COLO668 (cell line): ENCODE measurements at regions not wholly inside any gene's neighbourhood (a gene's known extent, or its start where the extent isn't known, plus 50 kb on each side); places are given as distances from the start of the nearest gene placed in this dataset.

Experiments
- DNase-seq: peaks from one replicate; lab custom pipeline; 2025; ENCODE audit not compliant: unreplicated experiment; lab: John Stamatoyannopoulos, UW

DNA sequence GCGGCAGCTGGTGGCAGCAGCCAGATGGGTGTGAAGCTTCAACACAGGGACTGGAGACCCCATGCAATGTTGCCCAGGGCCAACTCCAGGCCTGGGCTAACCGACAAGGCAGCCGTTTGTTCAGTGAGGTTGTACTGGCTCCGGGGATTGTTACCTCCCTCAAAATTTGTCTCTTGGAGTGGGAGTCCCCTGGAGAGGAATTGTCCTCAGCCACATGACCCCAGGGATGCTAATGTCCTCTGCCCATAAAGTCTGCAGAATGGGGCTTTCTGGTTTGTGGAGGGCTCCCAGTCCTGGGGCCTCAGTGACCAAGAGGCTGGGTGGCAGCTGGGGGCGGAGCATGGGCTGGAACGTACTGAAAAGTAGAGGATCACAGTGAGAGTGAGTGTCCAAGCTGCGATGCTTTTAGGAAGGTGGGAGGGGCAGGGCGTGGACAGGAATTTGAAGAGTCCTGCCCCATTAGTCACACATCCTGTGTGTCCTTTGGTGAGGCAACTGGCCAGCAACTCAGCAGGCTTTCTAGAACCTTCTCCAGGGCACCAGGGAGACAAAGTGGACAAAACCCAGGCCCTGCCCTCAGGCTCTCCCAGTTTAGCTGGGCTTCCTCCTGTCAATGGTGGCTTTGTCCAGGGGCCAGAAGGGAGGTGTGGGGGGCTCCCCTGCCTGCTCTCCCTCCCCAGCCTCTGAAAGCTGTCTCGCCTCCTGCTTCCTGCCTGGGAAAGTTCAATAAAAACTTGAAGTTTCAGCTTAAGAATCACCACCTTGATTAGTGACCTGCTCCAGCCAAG, 114.0 kb downstream of the NSG2 start:
- no peak for DNase-seq

DNA sequence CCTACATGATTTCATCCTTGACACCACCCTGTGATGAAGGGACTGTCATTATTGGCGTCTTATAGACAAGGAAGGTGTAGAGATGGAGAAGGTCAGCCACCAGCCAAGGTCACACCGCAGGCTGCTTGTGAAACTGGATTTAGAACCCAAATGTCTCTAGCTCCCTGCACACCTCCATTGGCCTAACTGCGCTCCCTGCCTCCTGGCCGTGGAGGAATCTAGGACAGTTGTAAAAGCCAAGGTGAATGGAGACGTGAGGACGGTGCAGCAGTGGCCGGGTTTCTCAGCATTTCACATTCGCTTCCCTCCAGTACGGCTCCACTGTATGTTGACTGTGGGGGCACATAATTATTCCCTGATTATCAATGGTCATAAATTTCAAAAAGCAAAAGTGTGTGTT, 119.9 kb downstream of the NSG2 start:
- DNase-seq, result no peak

DNA sequence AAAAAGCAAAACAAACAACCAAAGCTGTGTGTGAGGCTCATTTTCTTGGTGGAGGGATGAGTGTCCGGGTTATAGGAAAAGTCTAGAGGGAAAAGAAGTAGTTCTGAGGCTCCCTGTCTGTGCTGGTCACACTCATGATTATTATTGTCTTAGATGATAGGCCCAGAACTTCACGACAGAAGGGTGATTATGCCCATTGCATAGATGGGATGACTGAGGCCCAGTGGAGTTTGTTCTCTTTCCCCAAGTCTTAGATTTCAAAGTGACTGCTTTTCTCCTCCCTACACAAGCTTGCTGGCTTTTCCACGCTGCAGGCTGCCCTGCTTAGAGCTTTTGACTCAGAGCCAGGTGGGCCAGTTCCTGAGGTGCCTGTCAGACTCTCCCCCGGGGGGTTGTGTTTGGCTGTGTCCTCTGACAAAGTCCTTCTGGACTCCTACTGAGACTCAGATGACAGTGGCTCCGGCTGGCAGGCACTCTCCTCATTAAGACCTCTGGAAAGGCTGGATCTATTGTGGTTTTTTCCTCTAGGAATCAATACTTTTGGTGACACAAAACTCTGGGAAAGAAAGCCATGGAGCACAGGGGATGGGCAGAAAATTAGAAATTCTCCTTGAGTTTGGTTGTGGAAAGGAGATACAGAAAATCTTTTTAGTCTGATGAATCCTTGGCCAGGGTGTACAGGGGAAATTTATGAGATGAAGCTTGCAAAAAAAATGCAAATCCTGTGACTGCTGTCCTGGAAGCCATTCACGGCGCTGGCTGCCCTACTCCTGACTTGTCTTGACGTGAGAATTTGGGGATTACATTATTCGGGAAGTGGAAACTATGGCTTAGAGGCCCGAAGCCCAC, 120.9 kb downstream of the NSG2 start:
- DNase-seq, result no peak

DNA sequence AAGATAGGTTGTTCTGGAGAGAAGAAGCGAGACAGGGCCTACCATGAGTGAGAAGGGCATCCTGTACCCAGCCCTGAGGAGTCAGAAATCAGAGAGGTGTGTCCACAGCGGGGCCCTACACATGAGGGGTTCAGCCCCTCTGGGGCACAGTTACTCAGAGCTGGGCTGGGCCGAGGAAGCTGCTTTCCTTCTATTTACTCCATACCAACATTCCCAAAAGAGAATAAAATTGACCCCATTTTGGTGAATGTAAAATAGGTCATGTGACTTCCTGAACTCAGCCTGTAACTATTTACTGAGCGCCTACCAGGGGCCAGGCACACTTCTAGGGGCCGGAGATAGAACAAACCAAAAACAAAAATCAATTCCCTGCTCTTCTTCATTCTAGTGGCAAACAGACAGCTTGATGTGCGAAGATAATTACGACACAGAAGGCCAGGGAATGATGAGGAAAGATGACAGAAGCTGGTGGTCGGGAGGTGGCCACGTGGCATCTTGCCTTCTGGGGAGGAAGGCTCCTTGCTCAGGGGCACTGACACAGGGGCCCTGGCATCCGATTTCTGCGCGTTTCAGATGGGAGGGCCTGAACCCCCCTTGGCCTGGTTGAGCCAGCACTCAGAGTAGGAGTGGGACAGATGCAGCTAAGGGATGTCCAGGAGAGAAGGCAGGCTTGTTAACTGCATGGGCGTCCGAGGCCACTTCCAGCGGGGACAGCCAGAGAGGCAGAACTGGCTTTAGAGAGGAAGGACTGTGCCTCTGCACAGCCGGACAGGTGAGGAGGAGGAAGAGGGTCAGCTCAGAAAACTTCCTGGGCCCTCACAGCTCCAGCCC, 121.8 kb downstream of the NSG2 start:
- DNase-seq, result no peak

DNA sequence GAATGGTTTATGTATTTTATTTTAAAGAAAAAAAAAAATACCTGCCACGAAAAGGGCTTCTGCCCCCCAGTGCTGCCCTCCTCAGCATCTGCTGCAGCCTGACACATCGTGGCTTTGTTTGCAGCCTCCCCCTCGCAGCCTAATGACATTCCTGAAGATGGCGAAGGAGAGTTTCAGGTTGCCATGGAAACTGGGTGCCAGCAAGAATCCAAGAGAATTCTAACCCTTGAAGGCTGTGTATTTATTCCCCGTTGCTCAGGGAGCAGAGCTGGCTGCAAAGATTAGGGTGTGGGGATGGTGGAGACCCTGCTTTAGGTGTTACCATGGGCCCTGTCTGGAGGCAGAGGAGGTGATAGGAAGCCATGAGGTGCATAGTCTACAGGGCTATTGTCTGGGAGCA, 126.6 kb downstream of the NSG2 start:
- DNase-seq, result no peak

GRCh38 chr5:174172566-174172965, 127.1 kb downstream of the NSG2 start:
- DNase-seq, result no peak

DNA sequence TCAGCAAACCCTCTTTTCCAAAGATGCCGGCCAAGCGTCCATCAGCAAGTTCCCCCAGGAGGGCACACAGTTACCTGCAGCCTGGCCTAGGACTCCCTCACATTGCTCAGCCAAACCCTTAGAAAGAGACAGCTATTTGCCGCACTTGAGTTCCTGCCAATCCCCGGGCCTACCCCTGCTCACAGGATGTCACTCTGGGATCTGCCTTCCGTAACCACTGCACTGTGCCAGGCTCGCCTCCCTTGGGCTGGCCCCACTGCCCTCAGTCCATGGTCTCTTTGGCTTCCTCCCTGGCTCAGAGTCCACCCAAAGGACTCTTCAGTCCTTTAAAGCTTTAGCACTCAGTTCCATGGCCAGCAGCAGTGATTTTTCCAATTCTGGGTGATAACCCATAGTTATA, 128.3 kb downstream of the NSG2 start:
- no peak for DNase-seq

DNA sequence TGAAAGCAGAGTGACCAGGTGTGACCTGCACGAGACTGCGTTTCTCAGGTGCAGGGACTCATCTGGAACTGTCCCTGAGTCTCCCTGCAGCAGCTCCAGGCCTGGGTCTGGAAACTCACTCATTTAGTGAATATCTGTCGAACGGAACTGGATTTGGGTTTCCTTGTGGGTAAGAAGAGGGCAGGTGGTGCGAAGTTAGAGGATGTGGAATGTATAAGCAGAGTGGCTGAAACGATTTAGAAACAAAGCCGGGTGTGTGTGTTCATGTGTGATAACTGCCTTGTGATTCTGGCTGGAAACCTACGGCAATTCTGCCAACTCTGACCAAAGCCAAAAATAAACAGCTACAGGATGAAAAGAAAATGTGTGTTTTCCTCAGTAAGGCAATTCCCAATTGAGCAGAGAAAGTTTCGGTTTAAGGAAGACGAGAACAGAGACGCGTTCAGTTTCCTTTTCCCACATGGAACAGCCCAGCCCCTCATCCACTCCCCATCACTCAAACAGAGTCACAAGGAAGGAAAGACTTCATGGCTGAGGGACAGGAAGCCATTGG, 130.3 kb downstream of the NSG2 start:
- DNase-seq, result no peak

DNA sequence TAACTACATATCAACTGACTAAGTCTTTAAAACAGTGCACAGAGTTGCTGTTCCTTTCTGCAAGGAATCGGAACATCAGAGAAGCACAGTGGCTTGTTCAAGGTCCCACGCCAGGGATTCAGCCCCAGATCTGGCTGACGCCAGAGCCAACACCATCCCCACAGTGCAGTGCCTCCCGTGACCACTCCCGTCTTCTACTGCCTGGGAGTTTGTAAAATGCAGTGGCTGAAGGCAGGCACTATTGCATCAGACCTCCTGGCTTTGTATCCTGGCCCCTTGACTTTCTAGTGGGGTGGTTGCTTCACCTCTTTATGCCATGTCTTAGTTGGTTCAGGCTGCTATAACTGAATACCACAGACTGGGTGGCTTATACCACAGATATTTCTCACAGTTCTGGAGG, 131.0 kb downstream of the NSG2 start:
- DNase-seq, result no peak

DNA sequence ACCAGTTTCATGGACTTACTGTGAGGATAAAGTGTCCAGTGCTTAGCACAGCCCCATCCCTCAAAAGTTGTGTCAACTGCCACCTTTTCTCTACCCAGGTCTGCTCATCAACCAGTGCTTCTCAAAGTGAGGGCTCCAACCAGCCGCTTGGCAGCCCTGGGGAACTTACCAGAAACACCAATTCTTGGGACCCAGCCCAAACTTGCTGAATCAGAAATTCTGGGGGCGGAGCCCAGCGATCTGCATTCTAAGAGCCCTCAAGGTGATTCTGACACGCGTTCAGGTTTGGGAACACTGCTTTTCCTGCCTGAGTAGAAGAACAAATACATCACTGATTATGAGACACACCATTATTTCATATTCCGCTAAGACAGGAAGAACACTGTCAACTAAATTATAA, 132.0 kb downstream of the NSG2 start:
- DNase-seq, result no peak

DNA sequence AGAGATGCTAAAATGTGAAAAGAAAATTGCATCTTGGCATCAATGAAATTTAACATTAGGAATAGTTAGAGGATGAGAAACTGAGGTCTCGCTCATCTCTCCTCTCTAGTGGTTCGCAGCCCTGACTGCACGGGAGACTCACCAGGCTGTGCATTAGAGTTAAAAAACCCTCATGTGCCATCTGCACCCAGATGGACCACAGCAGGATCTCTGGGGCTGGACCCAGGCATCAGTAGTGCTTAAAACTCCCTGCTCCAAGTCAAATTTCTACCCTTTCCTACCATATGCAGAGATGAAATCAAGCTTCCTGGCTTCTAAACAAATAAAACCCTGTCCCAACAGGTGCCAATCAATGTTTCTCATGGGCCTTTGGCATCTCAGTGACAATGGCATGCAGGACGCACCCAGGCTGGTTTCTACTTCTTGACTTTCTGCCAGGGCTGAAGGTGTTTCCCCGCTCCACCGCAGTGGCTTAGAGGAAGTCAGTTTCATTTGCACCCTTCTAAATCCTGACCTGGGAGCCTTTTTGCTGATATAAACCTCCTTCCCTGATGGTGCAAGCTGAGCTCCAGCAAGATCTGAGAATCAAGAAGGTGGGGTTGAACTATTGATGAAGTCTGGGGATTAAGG, 132.6 kb downstream of the NSG2 start:
- no peak for DNase-seq

- no peak for DNase-seq
These were observed 135.1 kb downstream of the NSG2 start for GRCh38 chr5:174180639-174181038.

- DNase-seq, result no peak
These were observed 136.6 kb downstream of the NSG2 start for GRCh38 chr5:174182111-174182510.

GRCh38 chr5:174183701-174184100, 138.2 kb downstream of the NSG2 start:
- no peak for DNase-seq

DNA sequence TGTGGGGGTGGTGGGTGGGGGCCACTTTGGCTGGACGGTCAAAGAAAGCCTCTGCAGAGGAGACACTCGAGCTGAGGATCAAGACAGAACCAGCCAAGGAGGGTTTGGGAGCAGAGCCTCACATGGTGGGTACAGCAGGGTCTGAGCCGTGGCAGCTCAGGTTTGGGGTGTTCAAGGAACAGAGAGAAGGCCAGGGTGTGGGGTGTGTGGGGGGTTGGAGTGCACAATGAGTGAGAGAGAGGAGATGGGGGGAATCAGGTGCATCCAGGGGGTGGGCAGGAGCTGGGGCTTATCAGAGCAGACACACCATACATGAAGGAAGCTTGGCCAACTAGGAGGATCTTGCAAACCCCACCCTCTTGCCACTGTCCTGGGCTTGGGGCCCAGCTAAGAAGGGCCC, 140.0 kb downstream of the NSG2 start:
- no peak for DNase-seq

GRCh38 chr5:174186096-174186695, 140.7 kb downstream of the NSG2 start:
- DNase-seq, result no peak

DNA sequence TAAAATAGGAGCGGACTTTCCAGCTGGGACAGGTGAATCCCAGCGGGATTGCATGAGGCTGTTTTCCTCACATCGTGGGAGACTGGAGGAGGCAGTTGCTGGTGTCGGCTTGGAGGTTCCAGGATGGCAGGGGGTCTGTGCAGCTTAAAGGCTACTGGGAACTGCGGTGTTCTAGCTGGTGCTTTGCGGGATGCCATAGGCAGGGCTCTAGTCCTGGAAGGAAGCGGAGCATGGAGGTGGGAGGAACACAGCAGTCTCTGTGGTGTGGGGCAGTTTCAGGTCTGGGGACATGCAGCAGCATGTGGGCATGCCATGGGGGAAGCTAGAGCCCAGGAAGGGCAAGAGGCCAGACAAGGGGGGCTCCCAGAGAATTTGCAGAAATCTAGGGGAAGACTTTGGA, 141.5 kb downstream of the NSG2 start:
- DNase-seq, result no peak

- no peak for DNase-seq
These were observed 142.0 kb downstream of the NSG2 start for GRCh38 chr5:174187481-174187880.

- no peak for DNase-seq
These were observed 142.8 kb downstream of the NSG2 start for GRCh38 chr5:174188295-174188694.
